T47D (cell line): ENCODE measurements at regions not wholly inside any gene's neighbourhood (a gene's known extent, or its start where the extent isn't known, plus 50 kb on each side); places are given as distances from the start of the nearest gene placed in this dataset.
A peak's percentile ranks its signal among the peaks of the same experiment; 100 is the strongest.

ENCODE experiments used
- DNase-seq, 2 experiments: peaks; one replicate each; pipeline versions ENCODE4 v3.0.0 to v3.0.0-alpha.2; 2011 to 2012; ENCODE audit warnings: low read depth in 1 of 2, low spot score in 1 of 2
- JUND ChIP-seq: IDR thresholded peaks from 2 replicates; pipeline ENCODE4 v1.6.1; 2012; ENCODE audit warnings: low read depth
- in situ Hi-C: cut with HindIII; loops from 2 replicates; pipeline ENCODE4 v1.10.0; 2016; ENCODE audit warnings: low sequenced_read_pairs, low pct_unique_long_range_greater_than_20kb

GRCh38 chr5:67366691-67367395, 170.2 kb upstream of the CD180 start:
- TF ChIP-seq JUND = no peak
- no peak for DNase-seq
- in situ Hi-C loops = no loop called here

GRCh38 chr5:67366276-67366675, 169.7 kb upstream of the CD180 start:
- DNase-seq = no peak
- in situ Hi-C loops = no loop called here
- TF ChIP-seq JUND = no peak

DNA sequence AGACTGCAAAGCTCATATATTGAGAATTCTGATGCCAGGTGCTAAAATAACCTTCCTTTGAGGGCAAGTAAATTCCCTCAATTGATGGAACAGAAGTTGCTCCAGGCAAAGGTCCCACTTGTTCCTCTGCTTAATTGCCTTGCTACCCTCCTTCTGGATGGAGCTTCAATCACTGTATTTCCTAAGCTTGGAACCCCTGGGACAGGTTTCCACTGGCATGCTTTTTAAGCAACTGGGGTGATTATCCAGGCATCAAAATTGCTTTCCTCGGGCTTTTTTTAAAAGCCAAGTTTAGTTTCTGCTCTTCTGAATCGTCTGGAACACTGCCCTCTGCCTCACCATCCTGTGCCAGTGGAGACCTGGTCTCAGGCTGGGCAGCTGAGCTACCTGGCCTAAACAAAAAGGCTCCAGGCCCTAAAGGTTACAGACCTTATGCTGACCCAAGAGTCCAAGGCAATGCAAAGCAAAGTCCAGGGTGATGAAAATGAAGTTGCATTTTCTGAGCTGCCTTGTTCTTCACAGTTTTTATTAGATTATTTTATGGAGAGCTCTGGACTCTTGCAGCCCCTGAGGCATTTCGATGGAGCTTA, 167.9 kb upstream of the CD180 start:
- no peak for TF ChIP-seq JUND
- in situ Hi-C loops = no loop called here
- DNase-seq = no peak

DNA sequence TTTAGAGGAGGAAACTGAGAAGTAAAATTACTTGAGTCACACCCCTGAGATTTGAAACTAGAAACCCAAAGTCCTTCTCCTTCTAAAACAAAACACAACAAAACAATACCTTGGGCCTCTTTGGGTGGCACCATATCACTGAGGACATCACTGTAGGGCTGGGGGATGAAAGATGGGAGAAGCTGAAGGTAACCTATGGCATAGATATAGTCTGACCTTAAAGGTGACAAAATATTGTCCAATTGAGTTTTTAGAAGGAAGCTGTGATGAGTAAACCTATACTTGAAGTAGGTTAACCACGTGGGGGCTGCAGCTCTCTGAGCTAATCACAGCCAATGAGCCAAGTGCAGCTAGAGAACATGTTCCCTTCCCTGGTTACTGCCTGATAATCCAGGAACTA, 167.4 kb upstream of the CD180 start:
- in situ Hi-C loops = no loop called here
- no peak for DNase-seq
- no peak for TF ChIP-seq JUND

GRCh38 chr5:67363180-67363709, 166.6 kb upstream of the CD180 start:
- DNase-seq = no peak
- in situ Hi-C loops = no loop called here
- TF ChIP-seq JUND = no peak

DNA sequence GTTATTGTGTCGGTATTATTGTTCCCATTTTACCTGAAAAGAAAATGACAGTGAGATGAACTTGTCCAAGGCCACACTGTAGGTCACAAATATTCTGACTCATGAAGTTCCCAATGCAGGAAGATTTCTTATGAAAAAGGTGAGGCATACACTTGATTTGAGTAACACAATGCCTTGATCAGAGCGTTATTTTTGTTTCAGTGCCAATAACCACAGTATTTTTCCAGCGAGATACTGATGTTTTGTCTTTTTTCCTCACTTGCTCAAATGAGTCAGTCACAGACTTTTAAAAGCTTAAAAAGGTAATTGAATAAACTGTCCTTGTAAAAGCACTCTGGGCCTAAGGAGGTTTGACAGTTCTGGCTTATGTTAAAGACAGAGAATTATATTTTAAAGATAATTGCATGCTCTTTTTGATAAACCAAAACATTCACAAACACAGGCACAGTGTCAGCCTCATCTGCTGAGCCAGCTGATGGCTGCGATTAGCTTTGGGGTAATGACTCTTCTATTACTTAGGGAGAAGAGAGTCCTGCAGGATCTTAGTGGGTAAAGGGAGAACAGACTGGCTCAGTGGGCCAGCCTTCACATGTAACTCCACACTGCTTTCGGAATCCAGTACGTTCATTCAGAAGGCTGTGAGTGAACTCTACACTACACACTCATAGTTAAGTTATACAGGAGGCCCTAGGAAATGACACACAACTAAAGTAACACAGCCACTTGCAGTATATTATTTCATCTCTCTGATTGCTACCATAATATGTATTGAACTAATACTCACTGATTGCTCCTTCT, 165.5 kb upstream of the CD180 start:
- in situ Hi-C loops = no loop called here
- TF ChIP-seq JUND = no peak
- no peak for DNase-seq

GRCh38 chr5:67360047-67360446, 163.4 kb upstream of the CD180 start:
- TF ChIP-seq JUND = no peak

DNA sequence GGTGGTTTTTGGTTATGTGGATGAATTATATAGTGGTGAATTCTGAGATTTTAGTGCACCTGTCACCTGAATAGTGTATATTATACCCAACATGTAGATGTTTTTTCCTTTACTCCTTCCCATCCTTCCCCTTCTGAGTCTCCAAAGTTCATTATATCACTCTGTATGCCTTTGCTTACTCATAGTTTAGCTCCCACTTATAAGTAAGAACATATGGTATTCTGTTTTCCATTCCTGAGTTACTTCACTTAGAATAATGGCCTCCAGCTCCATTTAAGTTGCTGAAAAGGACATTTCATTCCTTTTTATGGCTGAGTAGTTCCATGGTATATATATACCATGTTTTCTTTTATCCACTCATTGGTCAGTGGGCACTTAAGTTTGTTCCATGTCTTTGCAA, 161.6 kb upstream of the CD180 start:
- DNase-seq = no peak
- in situ Hi-C loops = no loop called here

More at GRCh38 chr5:67360047-67360446, 163.4 kb upstream of the CD180 start:
- no peak for DNase-seq
- in situ Hi-C loops = no loop called here

DNA sequence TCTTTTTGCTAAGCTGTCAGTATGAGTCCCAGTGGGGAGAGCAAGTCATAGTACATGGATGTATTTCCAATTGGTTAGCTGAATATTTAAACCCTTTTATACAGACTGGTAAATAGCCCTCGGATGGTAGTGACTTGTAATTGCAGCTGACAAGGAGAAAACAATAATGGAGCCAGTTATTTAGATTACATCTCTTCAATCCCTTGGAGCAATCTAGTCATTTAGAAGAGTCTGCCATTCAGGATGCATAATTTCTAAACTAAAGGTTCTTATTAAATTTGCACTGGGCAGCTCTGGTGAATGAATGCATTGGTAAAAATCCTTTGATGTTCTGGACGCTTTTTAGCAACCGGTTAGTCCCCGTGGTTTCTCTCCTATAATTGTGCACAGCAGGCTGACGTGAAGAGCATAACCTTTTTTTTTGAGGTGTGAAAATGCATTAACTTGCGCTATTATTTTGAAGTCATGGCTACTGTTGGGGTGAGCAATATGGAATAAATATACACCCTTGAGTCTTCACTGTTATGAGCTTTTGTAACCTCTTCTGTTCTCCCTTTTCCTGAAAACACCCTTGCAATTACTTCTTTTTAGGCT, 158.6 kb upstream of the CD180 start:
- DNase-seq = peak in 1 of 2 experiments; percentile 10
- no peak for TF ChIP-seq JUND

More for the DNA sequence above, 161.6 kb upstream of the CD180 start:
- TF ChIP-seq JUND = no peak

DNA sequence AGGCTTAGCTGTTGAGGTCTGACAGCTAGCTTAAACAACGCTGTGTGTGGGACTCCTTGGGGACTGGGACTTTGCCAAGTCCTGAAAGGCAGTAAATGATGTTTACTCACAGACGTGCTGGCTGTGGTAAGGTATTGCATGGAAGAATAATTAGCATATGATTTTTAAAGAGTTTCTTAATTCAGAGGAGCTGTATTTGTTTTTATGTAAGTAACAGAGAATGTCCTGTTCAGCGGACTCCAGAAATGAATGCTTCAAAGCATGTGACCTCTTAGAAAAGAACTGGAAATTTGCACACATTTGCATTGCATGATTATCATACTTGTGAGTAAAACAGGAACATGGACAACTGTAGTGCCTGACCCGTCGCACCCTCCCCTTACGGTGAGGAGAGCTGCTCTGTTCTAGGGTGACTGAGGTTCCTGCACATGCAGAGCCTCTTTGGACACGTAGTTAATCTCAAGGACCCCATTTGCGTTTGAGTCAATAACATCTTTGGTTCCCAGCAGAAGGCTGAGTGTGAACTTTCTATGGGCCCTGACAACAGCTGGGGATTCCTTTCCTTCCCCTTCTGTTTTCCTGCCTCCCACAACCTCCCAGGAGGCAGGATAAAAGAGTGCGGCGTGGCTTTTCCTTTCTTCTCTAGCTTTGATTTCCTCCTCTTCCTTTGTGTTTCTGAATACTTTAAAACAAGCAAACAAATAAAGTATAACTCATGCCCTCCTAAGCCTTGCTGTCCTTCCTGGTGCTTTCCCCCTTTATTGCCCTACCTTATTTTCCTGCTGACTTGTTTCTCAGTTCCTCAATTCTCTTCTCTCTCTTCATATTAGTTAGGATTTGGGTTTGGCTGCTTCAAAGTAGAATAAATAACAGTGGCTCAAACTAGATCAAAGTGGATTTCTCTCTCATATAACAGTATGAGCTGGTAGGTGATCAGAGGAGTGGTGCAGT, 157.2 kb upstream of the CD180 start:
- peak in 1 of 2 experiments; percentile 34 for DNase-seq
- in situ Hi-C loops = no loop called here
- no peak for TF ChIP-seq JUND

More for the DNA sequence above, 158.6 kb upstream of the CD180 start:
- in situ Hi-C loops = no loop called here

DNA sequence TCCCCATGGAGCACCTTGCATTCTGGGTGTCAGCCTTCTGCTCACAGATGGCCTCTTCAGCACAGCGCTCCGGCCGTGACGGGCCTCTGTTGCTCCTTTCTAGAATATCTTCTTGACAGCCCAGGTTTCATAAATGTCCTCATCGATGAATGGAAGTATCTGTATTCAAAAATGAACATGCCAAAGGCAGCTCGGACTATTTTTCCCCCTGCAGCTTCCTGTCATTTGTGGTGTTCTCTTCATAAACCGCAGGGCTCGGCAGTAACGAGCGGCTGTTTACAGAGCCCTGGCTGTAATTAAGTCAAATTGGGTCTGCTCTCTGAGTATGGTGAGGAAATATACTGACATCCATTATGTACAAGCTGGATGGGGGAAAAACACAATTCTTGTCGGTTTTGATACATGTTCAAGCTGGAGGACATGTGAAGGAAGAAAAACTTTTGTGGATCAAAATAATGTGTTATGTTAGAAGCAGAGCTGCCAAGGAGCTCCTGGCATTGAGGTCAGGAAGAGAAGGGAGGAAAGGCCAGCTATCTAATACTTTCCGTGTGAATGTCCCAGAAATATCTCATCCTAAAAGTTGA, 154.1 kb upstream of the CD180 start:
- TF ChIP-seq JUND = no peak
- no peak for DNase-seq
- in situ Hi-C loops = no loop called here
